Left ventricle myocardium inferior (tissue), 1 donor: ENCODE measurements at regions not wholly inside any gene's neighbourhood (a gene's known extent, or its start where the extent isn't known, plus 50 kb on each side); places are given as distances from the start of the nearest gene placed in this dataset.

ENCODE experiments used
- DNase-seq: peaks from one replicate; pipeline ENCODE4 v3.0.0-alpha.2; 2020
- H3K27ac ChIP-seq: fragments of 200-600 bp; replicated peaks from 2 replicates; pipeline ENCODE4 v1.8.0; 2021
- H3K27me3 ChIP-seq: fragments of 200-600 bp; 2 replicates; pipeline ENCODE4 v1.8.0; 2021; ENCODE audit warnings: low read depth
- H3K36me3 ChIP-seq: fragments of 200-600 bp; 2 replicates; pipeline ENCODE4 v1.8.0; 2021
- H3K4me1 ChIP-seq: fragments of 200-600 bp; 2 replicates; pipeline ENCODE4 v1.8.0; 2021
- H3K4me3 ChIP-seq: fragments of 200-600 bp; 2 replicates; pipeline ENCODE4 v1.8.0; 2021; ENCODE audit warnings: mild to moderate bottlenecking, moderate library complexity
- H3K9me3 ChIP-seq: fragments of 200-600 bp; replicated peaks from 2 replicates; pipeline ENCODE4 v1.8.0; 2021
- CTCF ChIP-seq: fragments of 200-600 bp; IDR thresholded peaks from 2 replicates; pipeline ENCODE4 v1.8.0; 2021; ENCODE audit warnings: antibody characterized with exemption, mild to moderate bottlenecking, borderline replicate concordance
- intact Hi-C: fragments of 100-400 bp; cut with micrococcal nuclease; formaldehyde crosslinking; loops from one replicate; pipeline ENCODE4 v1.11.0; 2022
- donor health status: DM: no; HTN: yes; CAD: no; lungs with severe emphysema.

GRCh38 chr10:117928281-117928680, 118.5 kb downstream of the RAB11FIP2 start:
- H3K4me3 ChIP-seq = no peak overlapping the region
- no peaks in the 10 kb centered on the region for H3K36me3 ChIP-seq
- no peak overlapping the region for H3K27ac ChIP-seq
- H3K27me3 ChIP-seq = peaks cover 15% of the 10 kb centered on the region
- no peak for TF ChIP-seq CTCF
- H3K4me1 ChIP-seq = no peaks in the 10 kb centered on the region
- intact Hi-C loops = no loop called here
- H3K9me3 ChIP-seq = no peaks in the 10 kb centered on the region
- no peak for DNase-seq

- Histone ChIP-seq H3K9me3 (no peaks in the 10 kb centered on the region), H3K4me3 (no peak overlapping the region), H3K4me1 (no peaks in the 10 kb centered on the region), H3K36me3 (no peaks in the 10 kb centered on the region), H3K27ac (no peak overlapping the region), H3K27me3 (peaks cover 15% of the 10 kb centered on the region)
- intact Hi-C loops = no loop called here
- no peak for DNase-seq
- TF ChIP-seq CTCF = no peak
Observed at GRCh38 chr10:117928741-117929140, 118.0 kb downstream of the RAB11FIP2 start.

GRCh38 chr10:117929327-117930067, 117.2 kb downstream of the RAB11FIP2 start:
- H3K4me3 ChIP-seq = no peak overlapping the region
- no peaks in the 10 kb centered on the region for H3K4me1 ChIP-seq
- TF ChIP-seq CTCF = no peak
- peaks cover 15% of the 10 kb centered on the region for H3K27me3 ChIP-seq
- H3K27ac ChIP-seq = no peak overlapping the region
- no peak for DNase-seq
- intact Hi-C loops = no loop called here
- H3K36me3 ChIP-seq = no peaks in the 10 kb centered on the region
- no peaks in the 10 kb centered on the region for H3K9me3 ChIP-seq

- no peak overlapping the region for H3K4me3 ChIP-seq
- no peak overlapping the region for H3K27ac ChIP-seq
- intact Hi-C loops = no loop called here
- TF ChIP-seq CTCF = no peak
- no peaks in the 10 kb centered on the region for H3K36me3 ChIP-seq
- H3K27me3 ChIP-seq = peaks cover 15% of the 10 kb centered on the region
- no peaks in the 10 kb centered on the region for H3K9me3 ChIP-seq
- peaks cover 4% of the 10 kb centered on the region for H3K4me1 ChIP-seq
- no peak for DNase-seq
Observed at GRCh38 chr10:117931078-117931477, 115.7 kb downstream of the RAB11FIP2 start.

- Histone ChIP-seq H3K9me3 (no peaks in the 10 kb centered on the region), H3K4me1 (peaks cover 10% of the 10 kb centered on the region), H3K4me3 (no peak overlapping the region), H3K27me3 (peaks cover 15% of the 10 kb centered on the region), H3K27ac (no peak overlapping the region), H3K36me3 (no peaks in the 10 kb centered on the region)
- TF ChIP-seq CTCF = no peak
- intact Hi-C loops = no loop called here
- DNase-seq = no peak
Observed at GRCh38 chr10:117933036-117933435, 113.7 kb downstream of the RAB11FIP2 start.
